ENCODE measurements at regions not wholly inside any gene's neighbourhood (a gene's known extent, or its start where the extent isn't known, plus 50 kb on each side); places are given as distances from the start of the nearest gene placed in this dataset.

DNA sequence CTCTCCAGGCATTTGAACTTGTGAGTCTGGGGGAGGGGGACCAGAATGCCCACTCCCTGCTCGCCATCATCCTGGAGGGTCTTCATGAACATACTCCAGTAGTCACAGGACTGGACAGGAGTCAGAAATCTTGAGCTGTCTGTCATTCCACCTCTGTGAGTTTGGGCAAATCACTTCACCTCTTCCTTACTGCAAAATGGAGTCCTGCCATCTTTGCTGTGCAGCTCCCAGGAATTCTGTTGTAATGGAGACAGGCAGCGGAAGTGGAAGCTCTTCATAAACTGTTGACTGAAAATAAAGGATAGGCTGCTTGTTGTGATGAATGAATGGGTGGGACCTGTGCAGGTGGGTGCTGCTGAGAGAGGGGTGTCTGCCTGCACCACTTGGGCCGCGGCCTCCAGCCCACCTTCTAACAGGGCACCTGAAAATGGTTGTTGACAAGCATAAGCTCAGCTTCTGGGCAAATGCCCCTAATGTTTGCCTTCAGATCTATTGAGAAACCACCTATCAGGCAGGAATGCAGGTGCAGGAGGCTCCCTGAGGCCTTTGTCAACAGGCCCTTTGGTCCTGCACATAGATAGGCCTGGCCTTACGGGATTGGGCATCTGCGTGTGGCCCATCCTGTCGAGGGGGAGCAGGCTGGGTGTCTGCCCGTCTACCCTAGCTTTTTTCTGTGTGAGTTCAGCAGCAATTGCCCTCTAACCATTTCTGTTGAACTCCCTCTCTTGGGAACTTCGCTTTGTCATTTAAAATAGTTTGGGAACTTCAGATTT is 321.0 kb downstream of the RPS6KC1 start:
- intact Hi-C loops (cut with DNase I) = no loop called here

DNA sequence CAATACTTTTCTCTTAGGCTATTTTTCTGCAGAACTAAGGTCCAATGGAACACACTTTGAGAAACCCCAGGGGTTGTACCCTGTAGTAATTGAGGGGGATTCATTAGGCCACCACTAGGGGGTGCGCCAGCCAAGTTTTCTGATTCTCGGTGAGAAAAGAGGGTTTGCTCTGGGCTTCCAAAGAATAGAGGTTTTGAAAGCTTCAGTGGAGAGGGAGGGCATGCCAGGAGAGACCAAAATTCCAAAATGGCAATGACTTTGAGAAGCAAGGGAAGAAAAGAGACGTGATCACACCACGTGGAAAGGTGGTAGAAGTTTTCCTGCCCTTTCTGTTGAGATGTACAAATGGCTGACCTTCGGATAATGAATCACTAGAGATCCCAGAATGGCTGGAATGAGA is 323.3 kb downstream of the RPS6KC1 start:
- intact Hi-C loops (cut with DNase I) = no loop called here
- DNase-seq (ENCODE audit: low spot score) = peak; percentile 82

More for the DNA sequence above, 321.0 kb downstream of the RPS6KC1 start:
- DNase-seq (ENCODE audit: low spot score) = no peak

DNA sequence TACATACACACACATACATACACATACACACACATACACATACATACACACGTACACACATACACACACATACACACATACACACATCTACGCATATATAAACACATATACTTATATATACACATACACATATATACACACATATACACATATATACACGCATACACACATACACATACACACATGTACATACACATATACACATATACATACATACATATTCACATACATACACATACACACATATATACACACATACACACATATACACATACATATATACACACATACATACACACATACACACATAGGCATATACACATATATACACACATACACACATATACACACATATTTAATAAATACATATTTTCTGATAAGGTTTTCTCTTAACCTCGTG is 324.0 kb downstream of the RPS6KC1 start:
- no peak for DNase-seq (ENCODE audit: low spot score)
- intact Hi-C loops (cut with DNase I) = no loop called here

DNA sequence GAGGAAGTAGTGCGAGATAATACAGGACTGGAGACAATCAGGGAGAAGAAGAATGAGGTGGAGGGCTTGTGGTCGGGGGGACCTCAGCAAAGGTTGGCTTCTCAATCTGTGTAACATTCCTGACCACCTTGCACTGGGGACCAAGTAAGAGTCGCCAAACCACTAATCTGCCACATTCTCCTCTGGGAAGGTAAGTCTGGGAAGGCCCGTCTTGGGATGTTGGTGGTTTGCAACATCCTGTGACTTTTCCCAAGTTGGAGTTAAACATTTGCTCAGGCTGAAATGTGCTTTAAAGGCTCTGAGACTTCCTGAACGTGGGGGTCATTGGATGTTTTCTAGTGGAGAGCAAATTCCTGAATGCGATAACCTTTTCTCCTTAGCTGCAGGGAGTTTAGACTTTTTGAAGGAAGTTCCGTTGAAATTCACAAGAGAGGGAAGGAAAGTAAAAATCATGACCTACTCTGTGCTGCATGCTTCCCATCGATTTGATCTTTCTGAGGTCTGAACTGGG is 325.9 kb downstream of the RPS6KC1 start:
- no peak for DNase-seq (ENCODE audit: low spot score)
- intact Hi-C loops (cut with DNase I) = no loop called here

DNA sequence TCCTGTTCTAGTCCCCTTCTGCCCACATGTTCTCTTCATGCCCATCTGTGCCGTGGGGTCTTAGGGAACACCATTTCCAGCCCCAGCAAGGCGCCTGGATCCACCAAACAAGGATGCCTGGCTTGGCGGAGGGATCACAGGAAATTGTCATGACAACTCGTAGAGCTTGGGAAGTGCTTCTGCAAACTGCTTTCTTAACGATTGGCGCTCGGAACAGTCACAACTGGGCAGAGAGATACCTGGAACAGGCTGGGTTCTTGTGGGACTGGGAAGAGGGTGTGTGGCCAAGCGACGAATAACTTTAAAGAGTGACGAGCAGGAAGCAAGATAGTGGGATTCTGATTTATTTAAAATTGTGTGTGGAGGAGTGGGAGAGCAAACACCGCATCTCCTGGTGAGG is 329.8 kb downstream of the RPS6KC1 start:
- DNase-seq (ENCODE audit: low spot score) = no peak
- intact Hi-C loops (cut with DNase I) = no loop called here

DNA sequence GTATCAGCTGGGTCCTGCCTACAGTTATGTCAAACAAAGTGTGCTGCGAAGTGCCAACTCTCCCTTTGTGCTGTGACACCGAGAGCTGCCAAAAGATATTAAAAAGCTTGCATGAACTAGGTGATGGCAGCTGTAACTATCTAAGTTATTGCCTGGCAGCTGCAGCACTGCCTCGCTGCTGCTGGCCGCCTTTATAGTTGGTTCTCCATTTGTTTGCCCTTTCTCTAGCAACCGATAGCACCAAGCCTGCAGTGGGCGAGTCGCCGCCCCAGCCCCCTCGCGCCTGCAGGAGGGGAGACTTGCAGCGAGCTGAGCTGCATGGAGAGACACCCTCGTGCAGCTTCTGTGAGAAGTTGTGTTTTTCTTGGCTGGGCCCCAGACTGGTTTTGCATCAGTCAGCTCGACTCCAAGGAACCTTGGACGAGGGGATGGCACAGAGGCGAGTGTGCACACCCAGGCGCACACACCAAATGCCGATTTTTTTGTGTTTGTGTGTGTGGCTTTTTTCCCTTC is 330.6 kb downstream of the RPS6KC1 start:
- DNase-seq (ENCODE audit: low spot score) = no peak
- intact Hi-C loops (cut with DNase I) = no loop called here

DNA sequence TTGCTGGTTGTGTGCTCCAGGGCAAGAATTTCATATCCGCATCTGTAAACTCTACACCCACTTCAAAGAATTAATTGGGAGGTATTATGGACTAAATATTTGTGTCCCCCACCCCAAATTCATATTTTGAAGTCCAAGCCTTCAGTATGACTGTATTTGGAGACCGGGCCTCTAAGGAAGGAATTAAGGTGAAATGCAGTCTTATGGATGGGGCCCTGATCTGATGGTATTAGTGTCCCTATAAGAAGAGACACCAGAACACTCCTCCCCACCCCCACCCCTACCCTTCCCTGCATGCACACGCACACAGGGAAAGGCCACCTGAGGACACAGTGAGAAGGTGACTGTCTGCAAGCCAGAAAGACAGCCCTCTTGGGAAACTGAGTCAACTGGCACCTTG is 332.4 kb downstream of the RPS6KC1 start:
- no peak for DNase-seq (ENCODE audit: low spot score)
- intact Hi-C loops (cut with DNase I) = no loop called here

DNA sequence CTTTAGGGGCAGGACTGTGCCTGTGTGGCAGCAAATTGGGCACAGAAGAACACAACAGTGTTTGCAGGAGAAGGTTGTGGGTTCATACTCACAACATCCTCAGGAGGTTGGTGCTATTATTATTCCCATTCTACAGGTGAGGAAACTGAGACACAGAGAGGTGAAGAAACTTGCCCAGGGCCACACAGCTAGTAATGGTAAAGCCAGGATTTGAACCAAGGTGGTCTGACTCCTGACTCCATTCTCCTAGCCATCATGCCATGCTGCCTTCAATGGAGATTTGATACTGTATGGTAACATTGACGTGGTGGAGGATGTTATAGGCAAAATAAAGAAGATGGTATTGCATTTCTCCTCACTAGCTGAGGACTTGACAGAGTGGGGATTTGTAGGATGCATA is 334.2 kb downstream of the RPS6KC1 start:
- DNase-seq (ENCODE audit: low spot score) = no peak
- intact Hi-C loops (cut with DNase I) = no loop called here

DNA sequence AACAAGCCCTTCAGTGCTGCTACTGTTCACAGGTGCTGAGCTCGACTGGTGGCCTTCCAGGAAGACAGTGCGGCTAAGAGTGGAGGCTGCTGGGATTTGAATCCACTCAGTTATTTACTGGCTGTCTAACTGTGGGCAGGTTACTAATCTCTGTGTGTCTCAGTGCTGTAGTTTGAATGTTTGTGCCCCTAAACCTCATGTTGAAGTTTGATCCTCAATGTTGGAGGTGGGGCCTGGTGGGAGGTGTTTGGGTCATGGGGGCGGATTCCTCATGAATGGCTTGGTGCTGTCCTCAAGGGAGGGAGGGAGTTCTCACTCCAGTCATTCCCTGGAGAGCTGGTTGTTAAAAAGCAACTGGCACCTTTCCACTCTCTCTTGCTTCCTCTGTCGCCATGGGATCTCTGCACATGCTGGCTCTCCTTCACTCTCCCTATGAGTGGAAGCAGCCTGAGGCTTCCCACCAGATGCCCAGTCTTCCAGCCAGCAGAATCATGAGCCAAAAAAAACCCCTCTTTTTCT is 334.8 kb downstream of the RPS6KC1 start:
- intact Hi-C loops (cut with DNase I) = no loop called here
- DNase-seq (ENCODE audit: low spot score) = no peak

DNA sequence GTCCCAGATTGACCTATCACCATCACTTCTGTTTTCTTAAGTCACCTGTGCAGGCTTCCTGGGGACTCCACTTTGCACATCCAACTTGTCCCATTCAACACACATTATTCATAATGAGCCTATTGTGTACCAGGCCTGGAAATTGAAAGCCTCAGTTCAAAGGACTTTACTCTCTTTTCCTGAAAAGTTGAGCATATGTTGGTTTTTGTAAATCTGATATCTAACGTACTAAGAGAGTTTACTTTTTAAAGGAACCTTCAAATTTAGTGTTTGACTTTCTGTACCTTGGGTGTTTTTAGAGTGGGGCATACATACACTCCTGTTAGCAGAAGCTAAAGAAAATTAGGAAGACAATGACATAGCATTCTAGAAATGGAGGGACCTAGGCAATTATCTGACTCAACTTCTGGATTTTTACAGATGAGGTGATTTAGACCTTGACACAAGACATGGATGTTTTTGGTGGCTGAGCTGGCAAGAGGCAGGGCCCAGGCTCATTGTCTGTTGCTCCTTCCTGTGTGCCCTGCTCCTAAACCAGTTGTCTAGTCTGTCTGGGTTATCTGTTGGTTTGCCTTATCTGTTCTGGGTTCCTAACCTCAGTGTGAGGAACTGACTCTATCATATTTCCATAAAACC is 336.5 kb downstream of the RPS6KC1 start:
- intact Hi-C loops (cut with DNase I) = no loop called here
- no peak for DNase-seq (ENCODE audit: low spot score)

DNA sequence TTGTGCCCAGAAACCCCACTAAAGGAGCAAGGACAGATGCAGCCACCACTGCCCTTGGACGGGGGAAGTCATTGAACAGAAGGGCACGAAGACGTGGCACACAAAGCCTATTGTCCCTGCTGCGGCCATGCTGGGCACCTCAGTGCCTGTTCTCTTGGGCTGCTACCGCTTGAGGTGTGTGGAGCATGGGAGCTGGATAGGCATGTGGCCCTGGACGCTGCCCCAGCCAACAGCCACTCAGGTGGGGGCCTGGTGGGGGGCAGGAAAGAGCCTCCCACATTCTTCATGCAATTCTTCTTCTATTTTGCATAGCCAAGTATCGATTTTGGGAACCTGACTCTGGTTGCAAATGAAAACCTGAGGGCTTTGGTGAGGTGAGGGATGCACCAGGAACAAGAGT is 337.2 kb downstream of the RPS6KC1 start:
- DNase-seq (ENCODE audit: low spot score) = no peak
- intact Hi-C loops (cut with DNase I) = no loop called here

DNA sequence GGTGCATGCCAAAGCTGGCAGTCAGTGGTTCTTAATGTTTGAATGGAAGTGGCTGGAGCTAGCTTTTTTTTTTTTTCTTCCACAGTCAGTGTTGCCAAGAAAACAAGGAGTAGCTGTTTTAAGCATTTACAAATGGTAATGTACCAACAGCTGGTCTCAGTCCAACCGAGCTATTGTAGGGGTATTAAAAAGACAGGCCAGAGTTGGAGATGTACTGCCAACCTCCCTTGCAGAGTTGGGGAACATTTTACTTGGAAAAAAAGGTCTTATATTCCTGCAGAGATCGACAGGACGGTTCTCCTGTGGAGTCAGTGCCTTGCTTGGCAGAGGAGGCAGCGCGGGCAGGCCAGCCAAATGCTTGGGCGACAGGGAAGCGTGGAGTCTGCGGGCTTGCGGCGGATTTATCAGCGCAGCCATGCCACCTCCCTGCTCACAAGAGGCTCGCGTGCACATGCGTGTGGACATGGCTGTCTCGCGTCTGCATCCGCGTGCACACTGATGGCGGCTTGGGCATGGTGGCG is 338.1 kb downstream of the RPS6KC1 start:
- intact Hi-C loops (cut with DNase I) = no loop called here
- DNase-seq (ENCODE audit: low spot score) = peak; percentile 76

DNA sequence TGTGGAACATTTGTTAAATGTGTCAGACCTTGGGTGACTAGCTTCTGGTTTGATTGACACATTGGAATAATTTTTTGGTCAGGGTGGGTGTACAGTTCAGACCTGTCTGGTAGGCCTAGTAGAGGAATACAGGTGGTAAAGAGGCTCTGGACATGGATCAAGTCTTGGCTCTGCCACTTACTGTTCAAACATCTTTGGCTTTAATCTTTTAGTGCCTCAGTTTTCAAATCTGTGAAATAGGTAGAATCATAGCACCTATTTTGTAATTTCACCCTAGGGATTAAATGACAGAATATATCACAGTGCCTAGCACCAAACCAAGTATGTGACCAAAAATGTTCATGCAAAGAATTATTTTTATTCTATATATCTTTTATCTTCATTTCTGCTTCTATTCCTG is 340.4 kb downstream of the RPS6KC1 start:
- DNase-seq (ENCODE audit: low spot score) = no peak
- intact Hi-C loops (cut with DNase I) = no loop called here

DNA sequence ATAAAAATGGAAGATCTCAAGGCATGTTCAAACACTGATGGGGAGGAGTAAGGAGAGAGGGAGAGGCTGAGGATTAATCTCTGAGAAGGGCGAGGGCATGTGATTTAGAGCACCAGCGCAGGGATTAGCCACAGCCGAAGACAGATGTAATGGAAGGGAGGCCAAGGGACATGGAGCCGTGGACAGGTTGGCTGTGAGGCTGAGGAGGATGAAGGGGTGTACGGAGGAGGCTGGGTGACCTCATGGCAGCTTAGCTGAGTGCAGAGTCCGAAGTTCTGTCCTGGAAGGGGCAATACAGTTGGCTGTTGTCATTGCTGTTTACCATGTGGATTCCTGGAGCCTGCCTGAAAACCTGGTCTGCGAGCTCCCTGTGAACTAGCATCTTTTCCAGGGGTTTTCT is 342.8 kb downstream of the RPS6KC1 start:
- intact Hi-C loops (cut with DNase I) = no loop called here
- no peak for DNase-seq (ENCODE audit: low spot score)

DNA sequence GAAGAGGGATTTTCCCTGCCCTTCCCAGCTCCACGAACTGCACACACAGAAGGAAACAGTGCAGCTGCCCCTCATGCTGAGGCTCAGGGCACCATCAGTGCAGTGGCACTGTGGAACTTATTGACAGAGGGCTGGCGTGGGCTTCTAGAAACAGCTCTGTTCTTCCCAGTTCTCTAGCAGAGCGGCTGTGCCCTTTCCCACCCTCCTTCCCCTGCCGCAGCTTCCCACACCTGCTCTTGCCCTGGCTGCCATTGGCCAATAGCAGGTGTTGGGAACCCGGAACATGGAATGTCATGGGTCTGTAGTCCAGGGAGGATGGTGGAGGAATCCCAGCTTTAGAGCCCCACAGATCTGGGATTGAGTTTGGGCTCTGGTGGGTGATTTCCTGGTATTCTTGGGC is 343.8 kb downstream of the RPS6KC1 start:
- DNase-seq (ENCODE audit: low spot score) = no peak
- intact Hi-C loops (cut with DNase I) = no loop called here

DNA sequence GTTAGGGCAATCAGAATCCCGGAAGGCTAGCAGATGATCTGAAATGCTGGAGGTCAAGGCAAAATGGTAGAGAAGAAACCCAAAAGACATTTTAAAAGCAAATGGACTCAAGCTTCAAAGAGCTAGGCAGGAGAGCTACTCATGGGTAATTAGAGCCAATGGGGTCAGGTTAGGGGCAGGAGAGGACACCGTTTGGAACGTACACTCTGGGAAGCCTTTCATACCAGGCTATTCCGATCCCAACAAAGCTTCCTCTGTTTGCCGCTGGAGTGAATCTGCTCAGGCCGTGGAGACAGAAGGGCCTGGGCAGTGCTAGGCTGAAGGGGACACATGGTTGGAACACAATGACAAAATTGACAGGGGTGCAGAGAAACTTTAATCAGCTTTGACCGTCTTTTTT is 346.6 kb downstream of the RPS6KC1 start:
- DNase-seq (ENCODE audit: low spot score) = no peak
- intact Hi-C loops (cut with DNase I) = no loop called here

DNA sequence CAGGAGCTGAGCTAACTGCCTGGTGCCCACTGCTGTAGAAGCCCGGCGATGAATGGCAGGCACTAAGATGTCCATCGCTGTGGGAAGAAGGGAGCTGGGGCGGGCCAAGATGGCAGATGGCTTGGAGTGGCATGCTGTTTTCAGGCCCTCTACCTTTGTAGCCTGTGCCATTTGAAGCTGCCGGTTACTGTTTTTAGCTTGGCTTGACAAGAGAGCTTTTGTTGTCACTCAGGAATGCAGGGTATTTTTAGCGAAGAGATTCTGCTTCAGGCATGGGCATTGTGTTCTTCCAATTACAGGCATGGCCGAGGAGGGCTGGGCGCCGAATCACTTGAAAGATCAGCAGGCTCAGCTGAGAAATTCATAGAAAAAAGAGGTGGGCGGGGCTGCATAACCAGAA is 348.7 kb downstream of the RPS6KC1 start:
- no peak for DNase-seq (ENCODE audit: low spot score)
- intact Hi-C loops (cut with DNase I) = no loop called here

DNA sequence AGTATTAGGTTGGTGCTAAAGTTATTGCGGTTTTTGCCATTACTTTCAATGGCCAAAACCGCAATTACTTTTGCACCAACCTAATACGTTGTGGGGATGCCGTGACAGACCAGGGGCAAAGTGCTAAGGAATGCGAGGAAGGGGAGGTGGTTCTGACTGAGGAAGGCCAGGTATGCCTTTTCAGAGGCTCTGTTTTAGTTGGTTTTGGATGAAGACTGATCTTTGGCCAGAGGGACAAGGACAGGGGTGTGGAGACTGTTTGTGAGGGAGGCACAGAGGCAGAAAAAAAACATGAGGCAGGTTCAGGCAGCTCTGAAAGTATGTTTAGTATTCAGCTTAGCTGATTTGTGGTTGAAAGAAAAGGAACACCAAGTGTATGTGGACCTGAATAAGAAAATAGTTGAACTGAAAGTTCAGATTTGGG is 358.2 kb downstream of the RPS6KC1 start:
- intact Hi-C loops (cut with DNase I) = no loop called here
- DNase-seq (ENCODE audit: low spot score) = no peak

DNA sequence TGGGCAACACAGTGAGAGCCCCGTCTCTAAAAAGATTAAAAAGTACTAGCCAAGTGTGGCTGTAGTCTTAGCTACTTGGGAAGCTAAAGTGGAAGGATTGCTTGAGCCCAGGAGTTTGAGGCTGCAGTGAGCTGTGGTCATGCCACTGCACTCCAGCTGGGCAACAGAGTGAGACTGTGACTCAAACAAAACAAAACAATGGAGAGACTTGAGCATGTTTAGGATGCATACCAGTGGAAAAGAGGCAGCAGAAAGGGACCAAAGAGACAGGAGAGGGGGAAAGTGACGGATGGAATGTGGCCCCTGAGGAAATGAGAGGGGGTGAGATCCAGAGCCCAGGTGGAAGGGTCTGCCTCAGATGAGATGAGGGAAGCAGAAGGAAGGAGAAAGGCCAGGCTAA is 358.9 kb downstream of the RPS6KC1 start:
- DNase-seq (ENCODE audit: low spot score) = no peak
- intact Hi-C loops (cut with DNase I) = no loop called here

DNA sequence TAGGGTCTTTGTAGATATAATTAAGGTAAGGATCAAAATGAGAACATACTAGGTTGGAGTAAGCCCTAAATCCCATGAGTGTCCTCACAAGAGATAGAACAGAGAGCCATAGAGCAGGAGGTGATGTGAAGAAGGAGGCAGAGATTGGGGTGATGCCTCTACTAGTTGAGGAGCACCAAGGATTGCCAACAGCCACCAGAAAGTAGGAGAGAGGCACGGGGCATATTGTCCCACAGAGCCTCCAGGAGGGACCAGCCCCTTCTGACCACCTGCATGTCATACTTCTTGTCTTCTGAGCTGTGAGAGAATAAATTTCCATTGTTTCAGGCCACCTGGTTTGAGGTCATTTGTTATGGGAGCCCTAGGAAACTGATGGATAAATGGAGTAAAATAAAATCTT is 363.3 kb downstream of the RPS6KC1 start:
- intact Hi-C loops (cut with DNase I) = no loop called here
- DNase-seq (ENCODE audit: low spot score) = no peak

Data from posterior vena cava (tissue), 2 donors.